Common myeloid progenitor, CD34-positive (primary cell): ENCODE measurements at regions not wholly inside any gene's neighbourhood (a gene's known extent, or its start where the extent isn't known, plus 50 kb on each side); places are given as distances from the start of the nearest gene placed in this dataset.

Experiments
- CTCF ChIA-PET: fragments of 350-600 bp; sonication (Branson Sonifier 250); formaldehyde crosslinking; loops from one replicate; lab custom pipeline; 2021; ENCODE audit warnings: antibody characterized with exemption; lab: Charles Lee
- POLR2A ChIA-PET: fragments of 350-600 bp; sonication (Branson Sonifier 250); formaldehyde crosslinking; loops from one replicate; lab custom pipeline; 2021; ENCODE audit warnings: antibody characterized with exemption; lab: Charles Lee
- DNase-seq, 3 donors: peaks; one replicate each; pipeline versions ENCODE4 v3.0.0 to v3.0.0-alpha.2; 2013
- H3K27ac ChIP-seq, 2 experiments: 1 replicate in 1 of 2; 2 replicates in 1 of 2; pipeline ENCODE4 v1.7.0; 2013; ENCODE audit warnings: inconsistent platforms in 2 of 2, low read length in 2 of 2, mild to moderate bottlenecking in 2 of 2, low read depth in 1 of 2, moderate library complexity in 1 of 2; ENCODE audit not compliant: severe bottlenecking in 2 of 2, insufficient read depth in 1 of 2, poor library complexity in 1 of 2
- H3K27me3 ChIP-seq, 5 experiments: replicated peaks in 2 of 5; 1 replicate in 3 of 5; 2 replicates in 2 of 5; pipeline versions ENCODE4 v1.6.1 to v1.7.0; 2013; ENCODE audit warnings: low read length in 4 of 5, mild to moderate bottlenecking in 2 of 5, moderate library complexity in 2 of 5, inconsistent platforms in 1 of 5; ENCODE audit not compliant: insufficient read depth in 5 of 5, control insufficient read depth in 4 of 5
- H3K36me3 ChIP-seq, 4 experiments: 1 replicate in 2 of 4; 2 replicates in 2 of 4; pipeline versions ENCODE4 v1.6.1 to v1.7.0; 2013; ENCODE audit warnings: low read length in 3 of 4, control low read depth in 1 of 4, mild to moderate bottlenecking in 1 of 4; ENCODE audit not compliant: control insufficient read depth in 4 of 4, insufficient read depth in 4 of 4
- H3K4me1 ChIP-seq, 4 experiments: 1 replicate in 3 of 4; 2 replicates in 1 of 4; pipeline versions ENCODE4 v1.6.1 to v1.7.1; 2013; ENCODE audit warnings: low read length in 3 of 4, mild to moderate bottlenecking in 3 of 4, control low read depth in 1 of 4, inconsistent platforms in 1 of 4, moderate library complexity in 1 of 4; ENCODE audit not compliant: control insufficient read depth in 4 of 4, insufficient read depth in 4 of 4; ENCODE audit errors: control extremely low read depth in 1 of 4
- H3K4me3 ChIP-seq, 7 experiments: 1 replicate in 4 of 7; 2 replicates in 3 of 7; pipeline versions ENCODE4 v1.5.1 to v1.7.0; 2013; ENCODE audit warnings: mild to moderate bottlenecking in 7 of 7, low read length in 6 of 7, moderate library complexity in 6 of 7, inconsistent platforms in 2 of 7, low read depth in 2 of 7, control low read depth in 1 of 7; ENCODE audit not compliant: insufficient read depth in 4 of 7, control insufficient read depth in 1 of 7; ENCODE audit errors: extremely low read depth in 1 of 7
- H3K9me3 ChIP-seq, 5 experiments: 1 replicate in 4 of 5; 2 replicates in 1 of 5; pipeline versions ENCODE4 v1.6.1 to v1.7.1; 2013; ENCODE audit warnings: low read length in 4 of 5, mild to moderate bottlenecking in 2 of 5, inconsistent platforms in 1 of 5, low read depth in 1 of 5, moderate library complexity in 1 of 5; ENCODE audit not compliant: control insufficient read depth in 4 of 5, insufficient read depth in 2 of 5; ENCODE audit errors: control extremely low read depth in 1 of 5
- WGBS: methylation state at CpG from one replicate; pipeline ENCODE4 v1.1.5; 2013; ENCODE audit not compliant: insufficient coverage; 5-methylcytosine and 5-hydroxymethylcytosine counted together

- Histone ChIP-seq H3K4me1 (peaks cover 3 to 27% (median 9%) of the 10 kb centered on the region in 4 experiments), H3K36me3 (no peaks in the 10 kb centered on the region), H3K9me3 (peaks cover 0 to 1% (median 0%) of the 10 kb centered on the region in 5 experiments), H3K27ac (no peak overlapping the region), H3K27me3 (no peaks in the 10 kb centered on the region), H3K4me3 (no peak overlapping the region)
- ChIA-PET CTCF (interaction anchor here (0.6 to 0.9 kb wide), 4 partner anchors 21 to 210 kb away, joined by 3 read pairs; no protein-coding TSS in a partner anchor), POLR2A (no interaction called here)
- DNase-seq: no peak
- WGBS: 75% methylated on average over 6 of the region's 6 CpGs
Observed at GRCh38 chr18:54774981-54775665, 53.2 kb upstream of the RAB27B start.

GRCh38 chr18:54775686-54776085 lies 52.6 kb upstream of the RAB27B start:
- no peaks in the 10 kb centered on the region for H3K27me3 ChIP-seq
- ChIA-PET POLR2A (no interaction called here), CTCF (interaction anchor here (0.7 kb wide), 1 partner anchor 209 kb away, joined by 3 read pairs; no protein-coding TSS in a partner anchor)
- WGBS: 100% methylated on average over 1 of the region's 3 CpGs
- peaks cover 0 to 1% (median 0%) of the 10 kb centered on the region in 5 experiments for H3K9me3 ChIP-seq
- H3K36me3 ChIP-seq: no peaks in the 10 kb centered on the region
- DNase-seq: no peak
- no peak overlapping the region for H3K4me3 ChIP-seq
- no peak overlapping the region for H3K27ac ChIP-seq
- peaks cover 3 to 27% (median 9%) of the 10 kb centered on the region in 4 experiments for H3K4me1 ChIP-seq

- 87% methylated on average over 5 of the region's 8 CpGs for WGBS
- H3K27ac ChIP-seq: no peak overlapping the region
- no peak overlapping the region for H3K4me3 ChIP-seq
- no peaks in the 10 kb centered on the region for H3K36me3 ChIP-seq
- H3K9me3 ChIP-seq: no peaks in the 10 kb centered on the region
- ChIA-PET CTCF (interaction anchor here (0.7 kb wide), 1 partner anchor 208 kb away, joined by 3 read pairs; no protein-coding TSS in a partner anchor), POLR2A (no interaction called here)
- peak; percentile 55 to 91 (median 89) for DNase-seq
- H3K27me3 ChIP-seq: no peaks in the 10 kb centered on the region
- peaks cover 3 to 27% (median 9%) of the 10 kb centered on the region in 4 experiments for H3K4me1 ChIP-seq
Observed at GRCh38 chr18:54776282-54776977, 51.8 kb upstream of the RAB27B start.

- CTCF ChIA-PET: no interaction called here
- no peak overlapping the region for H3K27ac ChIP-seq
- no peaks in the 10 kb centered on the region for H3K36me3 ChIP-seq
- WGBS: 100% methylated on average over 1 of the region's 1 CpG
- POLR2A ChIA-PET: no interaction called here
- no peaks in the 10 kb centered on the region for H3K9me3 ChIP-seq
- no peaks in the 10 kb centered on the region for H3K27me3 ChIP-seq
- no peak overlapping the region for H3K4me3 ChIP-seq
- DNase-seq: no peak
- H3K4me1 ChIP-seq: peaks cover 3 to 27% (median 9%) of the 10 kb centered on the region in 4 experiments
Observed at GRCh38 chr18:54777118-54777791, 51.0 kb upstream of the RAB27B start.

- WGBS: 47% methylated on average over 3 of the region's 4 CpGs
- no peaks in the 10 kb centered on the region for H3K36me3 ChIP-seq
- peaks cover 3 to 27% (median 9%) of the 10 kb centered on the region in 4 experiments for H3K4me1 ChIP-seq
- no peak overlapping the region for H3K27ac ChIP-seq
- no peaks in the 10 kb centered on the region for H3K9me3 ChIP-seq
- ChIA-PET CTCF (interaction anchor here (1.6 kb wide), 1 partner anchor 9 kb away, joined by 6 read pairs; no protein-coding TSS in a partner anchor), POLR2A (no interaction called here)
- DNase-seq: no peak
- no peaks in the 10 kb centered on the region for H3K27me3 ChIP-seq
- no peak overlapping the region for H3K4me3 ChIP-seq
Observed at GRCh38 chr18:54777989-54778388, 50.3 kb upstream of the RAB27B start.
